Parathyroid adenoma (tissue), 2 donors: ENCODE measurements at regions not wholly inside any gene's neighbourhood (a gene's known extent, or its start where the extent isn't known, plus 50 kb on each side); places are given as distances from the start of the nearest gene placed in this dataset.

Experiments
- H2AFZ ChIP-seq: fragments of 300-600 bp; sonication (generic); one replicate; pipeline ENCODE4 v1.7.0; 2017; ENCODE audit warnings: antibody characterized with exemption, mild to moderate bottlenecking
- H3K27ac ChIP-seq: fragments of 300-600 bp; sonication (generic); one replicate; pipeline ENCODE4 v1.7.0; 2017
- H3K27me3 ChIP-seq: fragments of 300-600 bp; sonication (generic); one replicate; pipeline ENCODE4 v1.7.0; 2017; ENCODE audit warnings: low read length; ENCODE audit not compliant: control insufficient read depth, insufficient read depth
- H3K36me3 ChIP-seq: fragments of 300-600 bp; sonication (generic); one replicate; pipeline ENCODE4 v1.7.0; 2017; ENCODE audit warnings: low read length; ENCODE audit not compliant: control insufficient read depth, insufficient read depth
- H3K4me1 ChIP-seq: fragments of 300-600 bp; sonication (generic); one replicate; pipeline ENCODE4 v1.7.0; 2017; ENCODE audit warnings: control low read depth
- H3K4me2 ChIP-seq: fragments of 300-600 bp; sonication (generic); one replicate; pipeline ENCODE4 v1.7.0; 2017; ENCODE audit warnings: low read length
- H3K4me3 ChIP-seq: fragments of 300-600 bp; sonication (generic); one replicate; pipeline ENCODE4 v1.7.0; 2017; ENCODE audit warnings: low read depth, low read length
- H3K79me2 ChIP-seq: fragments of 300-600 bp; sonication (generic); one replicate; pipeline ENCODE4 v1.7.0; 2017; ENCODE audit warnings: control low read depth
- H3K9ac ChIP-seq: fragments of 300-600 bp; sonication (generic); one replicate; pipeline ENCODE4 v1.7.0; 2017; ENCODE audit warnings: mild to moderate bottlenecking
- H3K9me3 ChIP-seq: fragments of 300-600 bp; sonication (generic); one replicate; pipeline ENCODE4 v1.7.0; 2017; ENCODE audit warnings: low read length; ENCODE audit not compliant: control insufficient read depth
- TF ChIP-seq, protein P1 (sequence below): fragments of 300-600 bp; sonication (generic); IDR thresholded peaks from one replicate; pipeline ENCODE4 v1.7.0; 2017; ENCODE audit warnings: antibody characterized with exemption, mild to moderate bottlenecking
- donor health status: primary hyperparathyroidism.

- Histone ChIP-seq H3K4me2 (no peak overlapping the region), H3K9me3 (no peaks in the 10 kb centered on the region), H3K27ac (no peak overlapping the region), H3K4me1 (no peaks in the 10 kb centered on the region), H2AFZ (no peak overlapping the region), H3K4me3 (no peak overlapping the region), H3K79me2 (no peaks in the 10 kb centered on the region), H3K36me3 (no peaks in the 10 kb centered on the region), H3K9ac (no peak overlapping the region), H3K27me3 (no peaks in the 10 kb centered on the region)
- TF ChIP-seq, protein P1, sequence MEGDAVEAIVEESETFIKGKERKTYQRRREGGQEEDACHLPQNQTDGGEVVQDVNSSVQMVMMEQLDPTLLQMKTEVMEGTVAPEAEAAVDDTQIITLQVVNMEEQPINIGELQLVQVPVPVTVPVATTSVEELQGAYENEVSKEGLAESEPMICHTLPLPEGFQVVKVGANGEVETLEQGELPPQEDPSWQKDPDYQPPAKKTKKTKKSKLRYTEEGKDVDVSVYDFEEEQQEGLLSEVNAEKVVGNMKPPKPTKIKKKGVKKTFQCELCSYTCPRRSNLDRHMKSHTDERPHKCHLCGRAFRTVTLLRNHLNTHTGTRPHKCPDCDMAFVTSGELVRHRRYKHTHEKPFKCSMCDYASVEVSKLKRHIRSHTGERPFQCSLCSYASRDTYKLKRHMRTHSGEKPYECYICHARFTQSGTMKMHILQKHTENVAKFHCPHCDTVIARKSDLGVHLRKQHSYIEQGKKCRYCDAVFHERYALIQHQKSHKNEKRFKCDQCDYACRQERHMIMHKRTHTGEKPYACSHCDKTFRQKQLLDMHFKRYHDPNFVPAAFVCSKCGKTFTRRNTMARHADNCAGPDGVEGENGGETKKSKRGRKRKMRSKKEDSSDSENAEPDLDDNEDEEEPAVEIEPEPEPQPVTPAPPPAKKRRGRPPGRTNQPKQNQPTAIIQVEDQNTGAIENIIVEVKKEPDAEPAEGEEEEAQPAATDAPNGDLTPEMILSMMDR = no peak
Observed at GRCh38 chr17:73826181-73826871, 182.1 kb upstream of the SDK2 start.

- H3K27ac ChIP-seq = no peak overlapping the region
- no peak overlapping the region for H2AFZ ChIP-seq
- H3K27me3 ChIP-seq = no peaks in the 10 kb centered on the region
Observed at GRCh38 chr17:73826872-73827228, 182.6 kb upstream of the SDK2 start.

DNA sequence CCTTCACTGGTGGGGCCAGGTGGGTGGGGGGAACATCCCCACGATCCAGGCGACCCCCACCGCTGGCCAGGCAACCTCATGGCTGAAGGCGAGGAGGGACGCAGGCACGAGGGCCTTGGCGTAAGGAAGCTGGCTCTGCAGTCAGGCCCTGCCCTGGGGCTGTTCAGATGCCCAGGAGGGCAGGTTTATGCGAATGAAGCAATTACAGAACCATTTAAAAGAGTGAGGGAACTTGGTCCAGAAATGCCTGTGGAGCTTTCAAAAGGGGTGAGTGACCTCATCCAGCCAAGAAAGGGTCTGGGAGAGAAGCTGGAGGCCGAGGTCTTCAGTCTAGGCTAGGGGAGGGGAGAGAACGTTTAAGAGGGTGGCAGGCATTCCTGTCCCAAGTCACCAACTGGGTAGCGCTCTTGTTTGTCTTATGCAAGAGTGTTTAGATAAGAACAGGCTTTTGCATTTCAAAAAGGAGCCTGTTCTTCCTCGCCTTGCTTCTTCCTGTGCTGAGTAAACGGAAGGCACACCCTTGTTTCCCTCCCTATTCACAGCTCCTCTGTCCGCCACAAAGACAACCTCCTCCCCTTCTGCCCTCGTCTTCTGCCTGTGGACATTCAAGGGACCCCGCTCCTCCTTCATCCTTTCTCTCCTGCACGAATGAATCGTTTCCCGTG is 183.5 kb upstream of the SDK2 start:
- Histone ChIP-seq H3K36me3 (no peaks in the 10 kb centered on the region), H3K4me2 (no peak overlapping the region), H2AFZ (no peak overlapping the region), H3K4me3 (no peak overlapping the region), H3K27ac (no peak overlapping the region), H3K9ac (no peak overlapping the region), H3K27me3 (no peaks in the 10 kb centered on the region), H3K4me1 (no peaks in the 10 kb centered on the region), H3K79me2 (no peaks in the 10 kb centered on the region), H3K9me3 (no peaks in the 10 kb centered on the region)
- TF ChIP-seq, protein P1 = no peak

More at GRCh38 chr17:73826872-73827228, 182.6 kb upstream of the SDK2 start:
- Histone ChIP-seq H3K79me2 (no peaks in the 10 kb centered on the region), H3K9me3 (no peaks in the 10 kb centered on the region), H3K4me2 (no peak overlapping the region), H3K9ac (no peak overlapping the region), H3K4me3 (no peak overlapping the region), H3K36me3 (no peaks in the 10 kb centered on the region), H3K4me1 (no peaks in the 10 kb centered on the region)
- TF ChIP-seq, protein P1 = no peak

DNA sequence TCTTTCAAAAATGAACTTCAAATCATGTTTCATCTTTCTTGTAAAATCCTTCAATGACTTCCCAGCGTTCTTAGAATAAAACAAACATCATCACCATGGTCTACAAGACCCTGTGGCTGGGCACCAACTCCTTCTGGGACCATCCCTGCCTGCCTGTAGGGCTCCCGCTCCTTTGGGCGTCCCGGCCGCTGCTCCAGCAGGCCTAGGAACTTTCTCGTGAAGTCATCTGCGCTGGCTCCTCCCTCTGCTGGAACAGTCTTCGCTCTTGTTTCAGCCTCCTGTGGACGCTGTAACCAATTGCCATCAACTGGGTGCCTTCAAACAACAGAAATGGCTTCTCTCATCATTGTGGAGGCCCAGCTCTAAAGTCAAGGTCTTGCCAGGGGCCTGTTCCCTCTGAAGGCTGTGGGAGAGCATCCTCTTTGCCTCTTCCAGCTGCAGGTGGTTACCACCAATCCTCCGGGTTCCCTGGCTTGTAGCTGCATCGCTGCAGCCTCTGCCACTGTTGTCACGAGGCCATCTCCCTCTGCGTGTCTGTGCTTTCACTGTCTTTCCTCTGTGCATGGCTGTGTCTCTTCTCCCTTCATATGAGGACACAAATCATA is 185.5 kb upstream of the SDK2 start:
- Histone ChIP-seq H3K4me2 (no peak overlapping the region), H3K9me3 (no peaks in the 10 kb centered on the region), H2AFZ (no peak overlapping the region), H3K27ac (no peak overlapping the region), H3K36me3 (no peaks in the 10 kb centered on the region), H3K79me2 (no peaks in the 10 kb centered on the region), H3K9ac (no peak overlapping the region), H3K4me1 (no peaks in the 10 kb centered on the region), H3K27me3 (no peaks in the 10 kb centered on the region), H3K4me3 (no peak overlapping the region)
- TF ChIP-seq, protein P1 = no peak
